ENCODE measurements at regions not wholly inside any gene's neighbourhood (a gene's known extent, or its start where the extent isn't known, plus 50 kb on each side); places are given as distances from the start of the nearest gene placed in this dataset.

- Histone ChIP-seq H3K4me1 (no peaks in the 10 kb centered on the region), H3K36me3 (no peaks in the 10 kb centered on the region), H3K4me3 (no peak overlapping the region), H3K9me3 (no peaks in the 10 kb centered on the region), H3K27me3 (no peaks in the 10 kb centered on the region), H3K27ac (no peak overlapping the region)
- DNase-seq (ENCODE audit: low spot score in 2 of 2), result no peak
- TF ChIP-seq POLR2AphosphoS5 (IDR thresholded peaks at IDR 0.05), result no peak
- TF ChIP-seq POLR2A (IDR thresholded peaks at IDR 0.05), result no peak
- TF ChIP-seq CTCF (IDR thresholded peaks at IDR 0.05), result no peak
- intact Hi-C loops (cut with DNase I; ENCODE audit: low total_unique reads), result no loop called here
Measured at GRCh38 chr2:126403039-126403628, 252.8 kb upstream of the GYPC start.

GRCh38 chr2:126406267-126406666 lies 249.7 kb upstream of the GYPC start:
- Histone ChIP-seq H3K36me3 (no peaks in the 10 kb centered on the region), H3K4me1 (no peaks in the 10 kb centered on the region), H3K27ac (no peak overlapping the region), H3K4me3 (no peak overlapping the region), H3K9me3 (no peaks in the 10 kb centered on the region), H3K27me3 (no peaks in the 10 kb centered on the region)
- TF ChIP-seq CTCF (IDR thresholded peaks at IDR 0.05) (no peak), POLR2A (IDR thresholded peaks at IDR 0.05) (no peak), POLR2AphosphoS5 (IDR thresholded peaks at IDR 0.05) (no peak)
- no peak for DNase-seq (ENCODE audit: low spot score in 2 of 2)
- intact Hi-C loops (cut with DNase I; ENCODE audit: low total_unique reads), result no loop called here

- intact Hi-C loops (cut with DNase I; ENCODE audit: low total_unique reads), result no loop called here
- TF ChIP-seq POLR2A (IDR thresholded peaks at IDR 0.05) (no peak), POLR2AphosphoS5 (IDR thresholded peaks at IDR 0.05) (no peak), CTCF (IDR thresholded peaks at IDR 0.05) (no peak)
Measured at GRCh38 chr2:126408671-126409070, 247.3 kb upstream of the GYPC start.

GRCh38 chr2:126409850-126410249 lies 246.1 kb upstream of the GYPC start:
- Histone ChIP-seq H3K9me3 (no peaks in the 10 kb centered on the region), H3K27ac (no peak overlapping the region), H3K27me3 (no peaks in the 10 kb centered on the region), H3K4me3 (no peak overlapping the region), H3K4me1 (no peaks in the 10 kb centered on the region), H3K36me3 (no peaks in the 10 kb centered on the region)
- no peak for TF ChIP-seq POLR2AphosphoS5 (IDR thresholded peaks at IDR 0.05)
- no peak for TF ChIP-seq CTCF (IDR thresholded peaks at IDR 0.05)
- no peak for TF ChIP-seq POLR2A (IDR thresholded peaks at IDR 0.05)
- intact Hi-C loops (cut with DNase I; ENCODE audit: low total_unique reads), result no loop called here
- no peak for DNase-seq (ENCODE audit: low spot score in 2 of 2)

More at GRCh38 chr2:126408671-126409070, 247.3 kb upstream of the GYPC start:
- Histone ChIP-seq H3K4me1 (no peaks in the 10 kb centered on the region), H3K27ac (no peak overlapping the region), H3K9me3 (no peaks in the 10 kb centered on the region), H3K36me3 (no peaks in the 10 kb centered on the region), H3K4me3 (no peak overlapping the region), H3K27me3 (no peaks in the 10 kb centered on the region)
- no peak for DNase-seq (ENCODE audit: low spot score in 2 of 2)

GRCh38 chr2:126413079-126413478 lies 242.9 kb upstream of the GYPC start:
- intact Hi-C loops (cut with DNase I; ENCODE audit: low total_unique reads), result no loop called here
- H3K4me3 ChIP-seq, result no peak overlapping the region
- TF ChIP-seq POLR2AphosphoS5 (IDR thresholded peaks at IDR 0.05) (no peak), POLR2A (IDR thresholded peaks at IDR 0.05) (no peak), CTCF (IDR thresholded peaks at IDR 0.05) (no peak)

More at GRCh38 chr2:126413079-126413478, 242.9 kb upstream of the GYPC start:
- H3K27me3 ChIP-seq, result no peaks in the 10 kb centered on the region
- no peak overlapping the region for H3K27ac ChIP-seq
- H3K4me1 ChIP-seq, result no peaks in the 10 kb centered on the region
- H3K9me3 ChIP-seq, result peaks cover 0 to 8% of the 10 kb centered on the region in 2 donors
- DNase-seq (ENCODE audit: low spot score in 2 of 2), result no peak
- no peaks in the 10 kb centered on the region for H3K36me3 ChIP-seq
